ENCODE measurements at regions not wholly inside any gene's neighbourhood (a gene's known extent, or its start where the extent isn't known, plus 50 kb on each side); places are given as distances from the start of the nearest gene placed in this dataset.

DNA sequence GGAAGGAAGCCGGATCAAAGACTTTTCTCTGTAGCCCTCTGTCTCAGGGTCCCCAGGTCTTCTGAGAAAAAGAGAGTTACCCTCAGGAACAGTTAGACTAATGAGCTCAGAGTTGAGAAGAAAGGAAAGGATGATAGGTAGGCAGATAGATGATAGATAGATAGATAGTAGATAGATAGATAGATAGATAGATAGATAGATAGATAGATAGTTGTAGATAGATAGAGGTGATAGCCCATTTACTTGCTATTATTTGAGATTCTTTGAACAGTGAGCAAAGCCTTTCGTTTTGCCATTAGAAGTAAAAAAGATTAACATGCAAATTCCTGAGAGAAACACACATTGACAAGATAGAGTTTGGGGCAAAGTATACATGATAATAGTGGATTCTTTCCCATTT, 86.9 kb upstream of the KIT start:
- TF ChIP-seq, protein P1, sequence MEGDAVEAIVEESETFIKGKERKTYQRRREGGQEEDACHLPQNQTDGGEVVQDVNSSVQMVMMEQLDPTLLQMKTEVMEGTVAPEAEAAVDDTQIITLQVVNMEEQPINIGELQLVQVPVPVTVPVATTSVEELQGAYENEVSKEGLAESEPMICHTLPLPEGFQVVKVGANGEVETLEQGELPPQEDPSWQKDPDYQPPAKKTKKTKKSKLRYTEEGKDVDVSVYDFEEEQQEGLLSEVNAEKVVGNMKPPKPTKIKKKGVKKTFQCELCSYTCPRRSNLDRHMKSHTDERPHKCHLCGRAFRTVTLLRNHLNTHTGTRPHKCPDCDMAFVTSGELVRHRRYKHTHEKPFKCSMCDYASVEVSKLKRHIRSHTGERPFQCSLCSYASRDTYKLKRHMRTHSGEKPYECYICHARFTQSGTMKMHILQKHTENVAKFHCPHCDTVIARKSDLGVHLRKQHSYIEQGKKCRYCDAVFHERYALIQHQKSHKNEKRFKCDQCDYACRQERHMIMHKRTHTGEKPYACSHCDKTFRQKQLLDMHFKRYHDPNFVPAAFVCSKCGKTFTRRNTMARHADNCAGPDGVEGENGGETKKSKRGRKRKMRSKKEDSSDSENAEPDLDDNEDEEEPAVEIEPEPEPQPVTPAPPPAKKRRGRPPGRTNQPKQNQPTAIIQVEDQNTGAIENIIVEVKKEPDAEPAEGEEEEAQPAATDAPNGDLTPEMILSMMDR (IDR thresholded peaks at IDR 0.05; ENCODE audit: insufficient read depth, missing control alignments), result no peak
- FAIRE-seq (no peak), DNase-seq (ENCODE audit: insufficient read length, low spot score) (no peak)

DNA sequence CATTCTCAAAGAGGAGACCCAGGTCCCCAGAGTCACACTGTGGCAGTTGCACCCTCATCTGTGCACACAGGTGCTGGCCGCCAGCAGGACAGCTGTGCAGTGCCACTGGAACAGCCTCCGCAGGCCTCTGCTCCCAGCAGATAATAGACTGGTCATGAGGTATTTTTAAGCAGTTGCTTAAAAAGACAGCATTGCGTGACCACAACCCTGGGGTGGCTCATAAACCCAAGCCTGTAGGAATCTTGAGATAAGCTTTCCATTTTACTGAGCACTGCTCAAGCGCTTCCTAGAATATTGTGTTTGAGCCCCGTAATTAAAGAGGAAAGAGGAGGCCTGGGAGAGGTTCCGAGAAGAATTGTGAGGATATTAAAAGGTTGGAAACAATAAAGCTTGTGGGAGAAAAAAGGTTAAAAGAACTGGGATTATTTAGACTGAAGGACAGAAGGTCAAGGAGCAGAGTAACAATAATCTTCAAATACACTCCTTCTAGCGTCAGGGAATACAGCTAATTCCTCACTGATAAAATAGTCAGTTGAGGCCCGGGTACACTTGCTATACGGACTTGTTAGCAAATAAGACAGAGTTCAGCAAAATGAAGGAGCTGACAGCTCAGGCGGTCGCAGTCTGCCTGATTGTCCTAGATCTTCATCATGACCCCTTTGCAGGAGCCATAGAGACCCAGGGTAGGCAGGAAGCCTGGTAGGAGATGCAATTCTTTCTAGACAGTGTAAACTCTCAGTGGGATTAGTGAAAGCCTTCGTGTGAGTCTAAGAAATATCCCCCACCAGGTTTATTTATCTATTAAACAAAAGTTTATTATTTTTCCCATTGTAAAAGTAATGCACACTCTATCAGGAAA, 86.2 kb upstream of the KIT start:
- DNase-seq (ENCODE audit: insufficient read length, low spot score) (no peak), FAIRE-seq (no peak)

DNA sequence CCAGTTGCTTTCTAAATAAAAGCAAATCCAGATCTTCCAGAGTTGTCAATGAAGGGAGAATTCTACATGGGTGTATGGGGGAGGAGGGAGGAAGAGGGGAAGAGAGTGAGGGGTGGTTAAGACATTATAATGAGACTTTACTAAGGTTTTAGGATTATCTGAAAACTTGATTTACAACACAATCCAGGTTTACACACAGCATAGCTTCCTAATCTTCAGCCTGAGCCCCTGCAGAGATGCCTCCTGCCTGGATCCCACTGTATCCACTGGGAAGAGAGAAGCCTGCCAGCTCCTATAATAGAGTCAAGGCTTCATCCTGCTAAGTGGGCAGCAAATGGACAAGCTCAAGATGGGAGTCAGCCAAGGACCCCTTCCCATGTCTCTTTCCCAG, 85.6 kb upstream of the KIT start:
- FAIRE-seq, result no peak

More for the DNA sequence above, 86.2 kb upstream of the KIT start:
- TF ChIP-seq, protein P1 (IDR thresholded peaks at IDR 0.05; ENCODE audit: insufficient read depth, missing control alignments), result no peak

DNA sequence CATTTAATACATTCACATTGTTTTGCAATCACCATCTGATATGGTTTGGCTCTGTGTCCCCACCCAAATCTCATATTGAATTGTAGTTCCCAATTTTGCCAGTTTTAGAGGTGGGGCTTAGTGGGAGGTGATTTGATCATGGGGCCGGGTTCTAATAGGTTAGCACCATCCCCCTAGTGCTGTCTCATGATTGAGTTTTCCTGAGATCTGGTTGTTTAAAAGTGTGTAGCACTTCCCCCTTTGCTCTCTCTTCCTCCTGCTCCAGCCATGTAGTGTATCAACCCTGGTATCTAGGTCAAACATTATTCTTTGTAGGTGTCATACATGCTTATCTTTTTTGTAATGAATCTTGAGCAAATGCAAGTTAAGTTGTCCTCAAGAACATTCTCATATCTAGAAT, 83.3 kb upstream of the KIT start:
- no peak for DNase-seq (ENCODE audit: insufficient read length, low spot score)
- TF ChIP-seq, protein P1 (IDR thresholded peaks at IDR 0.05; ENCODE audit: insufficient read depth, missing control alignments), result no peak
- FAIRE-seq, result no peak

More for the DNA sequence above, 85.6 kb upstream of the KIT start:
- TF ChIP-seq, protein P1 (IDR thresholded peaks at IDR 0.05; ENCODE audit: insufficient read depth, missing control alignments), result no peak
- DNase-seq (ENCODE audit: insufficient read length, low spot score), result no peak

DNA sequence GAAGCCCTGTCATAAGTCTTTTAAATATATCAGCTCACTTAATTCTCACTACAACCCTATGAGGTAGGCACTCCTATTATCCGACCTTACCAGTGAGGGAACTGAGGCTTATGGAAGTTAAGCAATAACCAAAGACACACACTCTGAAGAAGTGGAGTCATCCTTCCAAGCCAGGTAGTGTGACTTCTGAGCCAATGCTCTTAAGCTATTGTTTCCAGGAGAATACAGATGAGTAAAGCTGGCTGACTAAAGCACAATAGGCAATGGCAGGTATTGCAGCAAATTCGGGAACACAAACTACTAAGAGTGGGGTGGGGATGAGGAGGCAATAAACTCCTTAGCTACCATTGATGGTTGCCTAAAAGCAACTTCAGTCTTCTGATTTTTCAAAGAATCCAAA, 81.8 kb upstream of the KIT start:
- DNase-seq (ENCODE audit: insufficient read length, low spot score), result no peak

DNA sequence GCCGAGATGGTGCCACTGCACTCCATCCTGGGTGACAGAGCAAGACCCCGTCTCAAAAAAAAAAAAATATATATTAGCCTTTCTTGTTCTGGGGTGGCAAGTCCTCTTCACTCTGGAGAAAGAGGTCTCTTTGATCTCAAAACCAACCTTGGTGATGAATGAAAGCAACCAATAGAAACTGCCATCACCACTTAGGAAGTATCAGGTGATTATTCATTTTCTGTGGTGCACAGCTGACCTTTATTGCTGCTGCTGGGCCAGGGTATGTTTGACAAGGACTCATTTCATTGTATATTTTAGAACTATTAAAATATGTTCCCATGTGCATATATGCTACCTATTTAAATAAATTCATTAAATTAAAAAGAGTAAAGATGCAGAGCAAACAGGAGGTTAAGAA, 76.0 kb upstream of the KIT start:
- DNase-seq (ENCODE audit: insufficient read length, low spot score) (no peak), FAIRE-seq (no peak)
- TF ChIP-seq, protein P1 (IDR thresholded peaks at IDR 0.05; ENCODE audit: insufficient read depth, missing control alignments), result no peak

More for the DNA sequence above, 81.8 kb upstream of the KIT start:
- TF ChIP-seq, protein P1 (IDR thresholded peaks at IDR 0.05; ENCODE audit: insufficient read depth, missing control alignments), result no peak
- FAIRE-seq, result no peak

DNA sequence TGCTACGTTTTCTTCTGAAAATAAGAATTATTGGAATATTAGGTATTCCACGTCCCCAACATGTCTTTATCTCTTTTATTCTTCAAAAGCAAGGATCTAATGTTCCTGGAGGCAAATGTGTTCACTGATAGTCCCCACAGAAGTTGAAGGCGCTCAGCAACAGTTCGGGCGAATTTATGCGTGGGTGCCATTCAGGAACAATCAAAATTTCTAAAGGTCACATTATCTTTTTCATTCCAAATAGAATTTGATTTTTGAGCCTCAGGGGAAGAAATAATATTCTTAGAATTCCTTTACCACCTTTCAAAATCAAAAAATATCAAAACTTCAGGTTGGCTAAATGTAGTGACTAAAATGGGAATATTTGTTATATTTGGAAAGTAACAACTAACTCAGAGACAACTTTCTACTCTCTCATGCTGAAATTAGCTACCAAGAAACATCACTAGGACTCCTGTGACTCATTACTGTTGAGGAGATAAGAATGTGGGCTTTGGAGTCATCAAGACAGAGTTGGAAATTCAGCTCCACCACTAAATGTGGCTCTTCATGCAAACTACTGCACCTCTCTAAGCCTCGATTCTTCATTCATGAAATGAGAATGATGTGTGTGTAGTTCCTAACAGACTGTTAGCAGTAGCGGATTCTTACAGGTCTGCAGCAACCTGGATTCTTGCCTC, 72.3 kb upstream of the KIT start:
- FAIRE-seq (no peak), DNase-seq (ENCODE audit: insufficient read length, low spot score) (no peak)
- TF ChIP-seq, protein P1 (IDR thresholded peaks at IDR 0.05; ENCODE audit: insufficient read depth, missing control alignments), result no peak

All from D721Med (cell line).